Activated CD8-positive, alpha-beta T cell treated with anti-CD3 and anti-CD28 coated beads for 36 hours (primary cell): ENCODE measurements at regions not wholly inside any gene's neighbourhood (a gene's known extent, or its start where the extent isn't known, plus 50 kb on each side); places are given as distances from the start of the nearest gene placed in this dataset.

Experiments used
- ATAC-seq: fragments of 200-7000 bp; cut with Tn5 transposase; one replicate; pipeline ENCODE4 v1.10.0; 2021; ENCODE audit warnings: mild to moderate bottlenecking, moderate library complexity
- CTCF ChIA-PET: fragments of 350-600 bp; sonication (Branson Sonifier 250); formaldehyde crosslinking; loops from one replicate; lab custom pipeline; 2021; ENCODE audit warnings: antibody characterized with exemption; lab: Charles Lee
- POLR2A ChIA-PET: fragments of 350-600 bp; sonication (Branson Sonifier 250); formaldehyde crosslinking; loops from one replicate; lab custom pipeline; 2021; ENCODE audit warnings: antibody characterized with exemption; lab: Charles Lee
- DNase-seq: peaks from one replicate; pipeline ENCODE4 v3.0.0-alpha.2; 2020
- H3K27ac Mint-ChIP-seq: one replicate; pipeline ENCODE4 v1.8.0; 2021; ENCODE audit warnings: mild to moderate bottlenecking, mixed read lengths
- H3K27me3 Mint-ChIP-seq: one replicate; pipeline ENCODE4 v1.8.0; 2021; ENCODE audit warnings: mixed read lengths
- H3K36me3 Mint-ChIP-seq: one replicate; pipeline ENCODE4 v1.8.0; 2021; ENCODE audit warnings: low read depth, mixed read lengths
- H3K4me1 Mint-ChIP-seq: one replicate; pipeline ENCODE4 v1.8.0; 2021; ENCODE audit warnings: low read depth, mixed read lengths
- H3K4me3 Mint-ChIP-seq: one replicate; pipeline ENCODE4 v1.8.0; 2021; ENCODE audit warnings: mild to moderate bottlenecking, moderate library complexity, mixed read lengths
- H3K9me3 Mint-ChIP-seq: one replicate; pipeline ENCODE4 v1.8.0; 2021; ENCODE audit warnings: mixed read lengths
- intact Hi-C: fragments of 100-400 bp; cut with micrococcal nuclease; formaldehyde crosslinking; loops from one replicate; pipeline ENCODE4 v1.10.0; 2022
- TF ChIP-seq, protein P1 (sequence below): fragments of 200-600 bp; IDR thresholded peaks from one replicate; pipeline ENCODE4 v1.8.0; 2022; ENCODE audit warnings: antibody characterized with exemption, mild to moderate bottlenecking

DNA sequence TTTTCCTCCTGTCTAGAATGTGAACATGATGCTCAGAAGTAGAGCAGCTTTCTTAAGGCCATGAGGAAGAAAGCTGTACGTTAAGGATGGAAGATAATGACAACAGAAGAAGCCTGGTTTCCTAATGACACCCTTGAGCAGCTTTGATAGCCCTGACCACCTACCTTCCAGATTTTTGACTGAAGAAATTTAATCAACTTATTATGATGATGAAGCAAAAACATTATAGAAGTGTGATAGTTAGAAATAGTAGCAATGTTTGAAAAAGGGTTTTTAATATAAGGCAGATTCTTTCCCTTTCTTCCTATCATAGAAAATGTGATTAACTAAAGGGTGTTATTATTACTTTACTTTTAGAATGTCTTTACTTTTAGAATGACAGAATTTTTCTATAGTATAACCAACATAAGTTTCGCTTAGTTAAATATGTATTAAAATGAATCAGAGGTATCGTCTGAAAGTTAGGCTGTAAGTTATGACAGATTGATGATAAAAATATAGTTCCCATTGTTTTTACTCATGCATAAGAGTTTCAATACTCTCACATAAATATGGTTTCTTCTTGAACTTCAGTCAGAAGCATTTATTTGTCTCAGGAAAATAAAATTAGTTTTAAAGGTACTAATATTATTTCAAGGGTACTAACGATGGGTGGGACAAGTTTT lies 50.1 kb upstream of the PPFIA2 start:
- H3K27me3 Mint-ChIP-seq: peaks cover 8% of the 10 kb centered on the region
- TF ChIP-seq, protein P1, sequence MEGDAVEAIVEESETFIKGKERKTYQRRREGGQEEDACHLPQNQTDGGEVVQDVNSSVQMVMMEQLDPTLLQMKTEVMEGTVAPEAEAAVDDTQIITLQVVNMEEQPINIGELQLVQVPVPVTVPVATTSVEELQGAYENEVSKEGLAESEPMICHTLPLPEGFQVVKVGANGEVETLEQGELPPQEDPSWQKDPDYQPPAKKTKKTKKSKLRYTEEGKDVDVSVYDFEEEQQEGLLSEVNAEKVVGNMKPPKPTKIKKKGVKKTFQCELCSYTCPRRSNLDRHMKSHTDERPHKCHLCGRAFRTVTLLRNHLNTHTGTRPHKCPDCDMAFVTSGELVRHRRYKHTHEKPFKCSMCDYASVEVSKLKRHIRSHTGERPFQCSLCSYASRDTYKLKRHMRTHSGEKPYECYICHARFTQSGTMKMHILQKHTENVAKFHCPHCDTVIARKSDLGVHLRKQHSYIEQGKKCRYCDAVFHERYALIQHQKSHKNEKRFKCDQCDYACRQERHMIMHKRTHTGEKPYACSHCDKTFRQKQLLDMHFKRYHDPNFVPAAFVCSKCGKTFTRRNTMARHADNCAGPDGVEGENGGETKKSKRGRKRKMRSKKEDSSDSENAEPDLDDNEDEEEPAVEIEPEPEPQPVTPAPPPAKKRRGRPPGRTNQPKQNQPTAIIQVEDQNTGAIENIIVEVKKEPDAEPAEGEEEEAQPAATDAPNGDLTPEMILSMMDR: no peak
- no peak for DNase-seq
- ATAC-seq: no peak
- ChIA-PET POLR2A (no interaction called here), CTCF (no interaction called here)
- intact Hi-C loops: no loop called here
- H3K4me1 Mint-ChIP-seq: peaks cover 16% of the 10 kb centered on the region
- H3K4me3 Mint-ChIP-seq: no peak overlapping the region
- H3K9me3 Mint-ChIP-seq: peaks cover 9% of the 10 kb centered on the region
- no peaks in the 10 kb centered on the region for H3K36me3 Mint-ChIP-seq
- H3K27ac Mint-ChIP-seq: no peak overlapping the region
